WTC11 (cell line): ENCODE measurements at regions not wholly inside any gene's neighbourhood (a gene's known extent, or its start where the extent isn't known, plus 50 kb on each side); places are given as distances from the start of the nearest gene placed in this dataset.

Experiments
- ATAC-seq: fragments of 200-7000 bp; cut with Tn5 transposase; 2 replicates; pipeline ENCODE4 v1.10.0; 2021; ENCODE audit warnings: mild to moderate bottlenecking, moderate library complexity
- CTCF ChIA-PET: fragments of 300-600 bp; sonication (Branson Sonifier 250); formaldehyde crosslinking; loops from one replicate; lab custom pipeline; 2021; ENCODE audit warnings: antibody characterized with exemption; lab: Charles Lee
- POLR2A ChIA-PET: fragments of 350-600 bp; sonication (Branson Sonifier 250); formaldehyde crosslinking; loops from one replicate; lab custom pipeline; 2021; ENCODE audit warnings: antibody characterized with exemption; lab: Charles Lee
- DNase-seq: peaks from one replicate; pipeline ENCODE4 v3.0.0; 2021; ENCODE audit warnings: low spot score
- H3K27ac Mint-ChIP-seq: 2 replicates; pipeline ENCODE4 v1.8.0; 2021; ENCODE audit warnings: mixed read lengths
- H3K27me3 Mint-ChIP-seq: 2 replicates; pipeline ENCODE4 v1.8.0; 2021; ENCODE audit warnings: low read depth, mild to moderate bottlenecking, moderate library complexity, mixed read lengths
- H3K36me3 Mint-ChIP-seq: 2 replicates; pipeline ENCODE4 v1.8.0; 2021; ENCODE audit warnings: mixed read lengths
- H3K4me1 Mint-ChIP-seq: 2 replicates; pipeline ENCODE4 v1.8.0; 2022; ENCODE audit warnings: mixed read lengths
- H3K4me3 Mint-ChIP-seq: 2 replicates; pipeline ENCODE4 v1.8.0; 2021; ENCODE audit warnings: mild to moderate bottlenecking, moderate library complexity, mixed read lengths
- H3K9me3 Mint-ChIP-seq: 2 replicates; pipeline ENCODE4 v1.8.0; 2021; ENCODE audit warnings: mixed read lengths
- CDX4 ChIP-seq: fragments of 250-450 bp; sonication (Bioruptor Pico); IDR thresholded peaks from 2 replicates; pipeline ENCODE4 v1.9.0; 2021; ENCODE audit warnings: moderate library complexity, mild to moderate bottlenecking, inconsistent platforms, borderline replicate concordance
- E2F1 ChIP-seq: sonication (generic); formaldehyde crosslinking; IDR thresholded peaks from 2 replicates; pipeline ENCODE4 v1.8.0; 2022; ENCODE audit warnings: mild to moderate bottlenecking, missing genetic modification reagents
- ELF4 ChIP-seq: sonication (generic); formaldehyde crosslinking; IDR thresholded peaks from 2 replicates; pipeline ENCODE4 v1.8.1; 2022; ENCODE audit warnings: low read depth, mild to moderate bottlenecking, moderate library complexity, missing genetic modification reagents
- FOXP1 ChIP-seq: sonication (generic); formaldehyde crosslinking; IDR thresholded peaks from 2 replicates; pipeline ENCODE4 v1.8.0; 2022; ENCODE audit warnings: missing genetic modification reagents, mild to moderate bottlenecking, moderate library complexity, borderline replicate concordance
- HMGXB4 ChIP-seq: sonication (generic); formaldehyde crosslinking; IDR thresholded peaks from 2 replicates; pipeline ENCODE4 v1.8.1; 2023; ENCODE audit warnings: mild to moderate bottlenecking, moderate library complexity, missing genetic modification reagents
- IRF2 ChIP-seq: sonication (generic); formaldehyde crosslinking; IDR thresholded peaks from 2 replicates; pipeline ENCODE4 v1.8.0; 2022; ENCODE audit warnings: low read depth, missing genetic modification reagents, borderline replicate concordance
- KAT7 ChIP-seq: sonication (generic); formaldehyde crosslinking; IDR thresholded peaks from 2 replicates; pipeline ENCODE4 v1.8.1; 2023; ENCODE audit warnings: missing genetic modification reagents, mild to moderate bottlenecking, borderline replicate concordance
- MLX ChIP-seq: sonication (generic); formaldehyde crosslinking; IDR thresholded peaks from 2 replicates; pipeline ENCODE4 v1.8.1; 2023; ENCODE audit warnings: mild to moderate bottlenecking, missing genetic modification reagents, moderate library complexity
- MYBL2 ChIP-seq: sonication (generic); formaldehyde crosslinking; IDR thresholded peaks from 2 replicates; pipeline ENCODE4 v1.8.1; 2023; ENCODE audit warnings: mild to moderate bottlenecking, moderate library complexity, missing genetic modification reagents
- NFE2L1 ChIP-seq: sonication (generic); formaldehyde crosslinking; IDR thresholded peaks from 2 replicates; pipeline ENCODE4 v1.8.1; 2023; ENCODE audit warnings: missing genetic modification reagents
- SMAD4 ChIP-seq: sonication (generic); formaldehyde crosslinking; IDR thresholded peaks from 2 replicates; pipeline ENCODE4 v1.8.0; 2022; ENCODE audit warnings: mild to moderate bottlenecking, missing genetic modification reagents
- SP1 ChIP-seq: sonication (generic); formaldehyde crosslinking; conservative IDR thresholded peaks from 2 replicates; pipeline ENCODE4 v1.8.1; 2022; ENCODE audit warnings: missing genetic modification reagents
- USF1 ChIP-seq: sonication (generic); formaldehyde crosslinking; IDR thresholded peaks from 2 replicates; pipeline ENCODE4 v1.8.0; 2022; ENCODE audit warnings: mild to moderate bottlenecking, missing genetic modification reagents
- USF2 ChIP-seq: sonication (generic); formaldehyde crosslinking; IDR thresholded peaks from 2 replicates; pipeline ENCODE4 v1.8.1; 2023; ENCODE audit warnings: mild to moderate bottlenecking, missing genetic modification reagents, moderate library complexity
- ZBTB43 ChIP-seq: sonication (generic); formaldehyde crosslinking; IDR thresholded peaks from 2 replicates; pipeline ENCODE4 v1.8.1; 2023; ENCODE audit warnings: mild to moderate bottlenecking, missing genetic modification reagents
- ZNF121 ChIP-seq: sonication (generic); formaldehyde crosslinking; IDR thresholded peaks from 2 replicates; pipeline ENCODE4 v1.8.0; 2023; ENCODE audit warnings: missing genetic modification reagents
- ZNF138 ChIP-seq: sonication (generic); formaldehyde crosslinking; conservative IDR thresholded peaks from 2 replicates; pipeline ENCODE4 v1.8.1; 2022; ENCODE audit warnings: mild to moderate bottlenecking, moderate library complexity, missing genetic modification reagents
- ZNF425 ChIP-seq: fragments of 250-450 bp; sonication (Bioruptor Pico); conservative IDR thresholded peaks from 2 replicates; pipeline ENCODE4 v1.9.0; 2021; ENCODE audit warnings: mild to moderate bottlenecking

- TF ChIP-seq ELF4 (CRISPR knock-in tag) = no peak
- no peak for TF ChIP-seq SP1 (CRISPR knock-in tag)
- no peak for TF ChIP-seq ZNF425 (CRISPR knock-in tag)
- TF ChIP-seq ZBTB43 (CRISPR knock-in tag) = no peak
- no peak for TF ChIP-seq E2F1 (CRISPR knock-in tag)
- no peaks in the 10 kb centered on the region for H3K36me3 Mint-ChIP-seq
- POLR2A ChIA-PET = no interaction called here
- no peaks in the 10 kb centered on the region for H3K9me3 Mint-ChIP-seq
- peaks cover 7% of the 10 kb centered on the region for H3K27me3 Mint-ChIP-seq
- DNase-seq (no peak), ATAC-seq (peak; percentile 58)
- H3K4me3 Mint-ChIP-seq = no peak overlapping the region
- CTCF ChIA-PET = no interaction called here
- H3K4me1 Mint-ChIP-seq = peaks cover 12% of the 10 kb centered on the region
- no peak overlapping the region for H3K27ac Mint-ChIP-seq
Observed at GRCh38 chrX:134747006-134747405, 50.0 kb downstream of the PABIR2 start.

GRCh38 chrX:134746410-134746785 lies 50.6 kb downstream of the PABIR2 start:
- Mint-ChIP-seq H3K27me3 (peaks cover 7% of the 10 kb centered on the region), H3K36me3 (no peaks in the 10 kb centered on the region), H3K4me3 (no peak overlapping the region)
- CTCF ChIA-PET = no interaction called here
- DNase-seq = no peak
- no peak for TF ChIP-seq SMAD4 (CRISPR knock-in tag)
- TF ChIP-seq ZBTB43 (CRISPR knock-in tag) = no peak
- TF ChIP-seq KAT7 (CRISPR knock-in tag) = no peak
- TF ChIP-seq NFE2L1 (CRISPR knock-in tag) = no peak
- no peak for TF ChIP-seq MYBL2 (CRISPR knock-in tag)
- TF ChIP-seq IRF2 (CRISPR knock-in tag) = no peak
- no peak for TF ChIP-seq ZNF138 (CRISPR knock-in tag)
- TF ChIP-seq FOXP1 = no peak
- TF ChIP-seq CDX4 (CRISPR knock-in tag) = no peak
- TF ChIP-seq, all 79 proteins: peak for 0
- Mint-ChIP-seq H3K9me3 (no peaks in the 10 kb centered on the region), H3K27ac (no peak overlapping the region), H3K4me1 (peaks cover 16% of the 10 kb centered on the region)
- ATAC-seq = no peak
- POLR2A ChIA-PET = no interaction called here

- Mint-ChIP-seq H3K27me3 (peaks cover 7% of the 10 kb centered on the region), H3K4me3 (no peak overlapping the region), H3K4me1 (peaks cover 16% of the 10 kb centered on the region), H3K9me3 (no peaks in the 10 kb centered on the region), H3K27ac (no peak overlapping the region), H3K36me3 (no peaks in the 10 kb centered on the region)
- no peak for DNase-seq
- CTCF ChIA-PET = interaction anchor here (1.5 kb wide), 1 partner anchor 18 kb away, joined by 6 read pairs; no protein-coding TSS in a partner anchor
- POLR2A ChIA-PET = no interaction called here
- ATAC-seq = no peak
- TF ChIP-seq USF1 (CRISPR knock-in tag) = no peak
- TF ChIP-seq E2F1 (CRISPR knock-in tag) = no peak
- no peak for TF ChIP-seq USF2
- TF ChIP-seq ZNF121 (CRISPR knock-in tag) = no peak
- no peak for TF ChIP-seq HMGXB4 (CRISPR knock-in tag)
- TF ChIP-seq MLX (CRISPR knock-in tag) = no peak
Observed at GRCh38 chrX:134745636-134746409, 51.2 kb downstream of the PABIR2 start.
